ENCODE measurements at regions not wholly inside any gene's neighbourhood (a gene's known extent, or its start where the extent isn't known, plus 50 kb on each side); places are given as distances from the start of the nearest gene placed in this dataset.

DNA sequence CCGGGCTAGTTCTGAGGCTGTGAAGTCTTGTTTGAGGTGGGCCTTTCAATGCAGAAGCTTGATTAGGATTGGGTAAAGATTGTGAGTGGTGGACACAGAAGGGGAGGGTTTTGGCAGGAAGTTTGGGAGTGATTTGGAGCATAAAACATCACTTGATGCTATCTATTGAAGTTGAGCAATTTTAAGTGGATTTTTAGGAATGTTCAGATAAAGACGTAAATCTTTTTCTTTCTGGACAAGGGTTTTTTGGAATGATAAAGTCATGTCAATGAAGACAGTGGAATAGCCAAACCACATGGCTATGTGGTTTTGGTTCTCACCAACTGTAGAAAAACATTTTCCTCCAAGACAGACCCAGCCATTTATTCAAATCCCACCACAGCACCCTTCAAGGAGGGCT is 111.2 kb upstream of the SNX19 start:
- no peak for TF ChIP-seq CTCF (IDR thresholded peaks at IDR 0.05; ENCODE audit: borderline replicate concordance, control extremely low read depth, extremely low read depth, insufficient read depth, missing control alignments)
- in situ Hi-C loops (cut with MboI; ENCODE audit: low sequenced_read_pairs, unreplicated experiment): no loop called here
- DNase-seq (ENCODE audit: low spot score): no peak

DNA sequence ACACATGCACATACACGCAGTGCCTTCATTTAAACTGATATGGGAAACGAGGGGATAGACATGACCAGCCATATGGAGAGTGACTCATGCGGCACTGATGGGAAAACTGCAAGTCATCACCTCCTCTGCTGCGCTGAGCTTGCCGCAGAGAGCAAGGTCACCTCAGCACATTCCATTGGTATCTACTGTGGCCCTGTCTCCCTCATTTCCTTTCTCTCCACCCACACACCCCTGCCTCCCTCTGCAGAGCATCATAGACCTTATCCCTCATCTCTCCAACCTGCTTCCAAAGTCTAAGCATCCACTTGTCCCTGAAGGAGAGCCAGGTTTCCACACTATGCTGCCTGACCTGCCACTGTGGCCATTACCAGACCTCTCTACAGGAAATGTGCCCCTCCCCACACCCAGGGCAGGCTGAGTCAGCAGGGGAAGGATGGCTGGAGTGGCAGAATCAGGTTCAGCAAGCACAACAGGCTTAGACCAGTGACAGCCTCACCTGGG is 116.9 kb upstream of the SNX19 start:
- TF ChIP-seq CTCF (IDR thresholded peaks at IDR 0.05; ENCODE audit: borderline replicate concordance, control extremely low read depth, extremely low read depth, insufficient read depth, missing control alignments): no peak
- in situ Hi-C loops (cut with MboI; ENCODE audit: low sequenced_read_pairs, unreplicated experiment): no loop called here
- no peak for DNase-seq (ENCODE audit: low spot score)

- no peak for DNase-seq (ENCODE audit: low spot score)
- TF ChIP-seq CTCF (IDR thresholded peaks at IDR 0.05; ENCODE audit: borderline replicate concordance, control extremely low read depth, extremely low read depth, insufficient read depth, missing control alignments): no peak
- in situ Hi-C loops (cut with MboI; ENCODE audit: low sequenced_read_pairs, unreplicated experiment): no loop called here
Measured at GRCh38 chr11:131036514-131036913, 120.2 kb upstream of the SNX19 start.

DNA sequence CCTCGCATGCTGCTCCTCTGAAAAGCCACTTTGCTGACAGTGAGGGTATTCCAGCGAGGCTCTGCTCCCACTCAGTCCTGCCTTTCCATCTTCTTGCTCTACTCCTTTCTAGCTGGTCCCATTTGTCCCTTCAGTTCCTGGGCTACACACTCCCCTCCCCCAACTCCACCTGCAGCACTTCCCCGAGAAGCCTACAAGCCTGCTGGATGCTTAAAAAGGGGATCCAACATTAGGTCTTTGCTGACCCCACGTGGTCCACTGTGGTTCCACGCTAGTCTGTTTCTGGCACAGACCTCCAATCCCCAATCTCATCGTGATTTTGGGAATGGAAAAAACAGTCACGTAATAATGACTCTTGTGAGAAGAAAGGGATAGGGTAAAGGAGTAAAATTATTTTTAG is 121.6 kb upstream of the SNX19 start:
- TF ChIP-seq CTCF (IDR thresholded peaks at IDR 0.05; ENCODE audit: borderline replicate concordance, control extremely low read depth, extremely low read depth, insufficient read depth, missing control alignments): no peak
- no peak for DNase-seq (ENCODE audit: low spot score)
- in situ Hi-C loops (cut with MboI; ENCODE audit: low sequenced_read_pairs, unreplicated experiment): no loop called here

DNA sequence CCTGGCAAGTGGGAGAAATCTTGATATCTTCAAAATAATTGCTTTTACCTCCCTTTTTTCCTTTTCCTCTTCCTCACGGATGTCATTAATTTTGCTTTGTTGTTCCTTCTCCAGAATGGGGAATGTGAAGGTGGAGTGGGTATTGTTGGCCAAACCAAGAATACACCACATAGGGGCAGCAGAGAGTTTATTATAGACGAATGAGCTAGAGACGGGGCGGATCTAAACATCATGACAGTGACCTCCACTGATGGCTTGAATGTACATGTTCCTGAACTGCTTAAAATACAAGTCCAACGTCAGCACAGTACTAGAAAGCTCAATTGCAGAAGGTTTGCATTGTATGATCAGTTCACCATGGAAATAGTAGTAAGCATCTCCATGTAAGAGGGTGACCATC is 122.3 kb upstream of the SNX19 start:
- peak; percentile 38 for DNase-seq (ENCODE audit: low spot score)
- TF ChIP-seq CTCF (IDR thresholded peaks at IDR 0.05; ENCODE audit: borderline replicate concordance, control extremely low read depth, extremely low read depth, insufficient read depth, missing control alignments): peak; percentile 29
- in situ Hi-C loops (cut with MboI; ENCODE audit: low sequenced_read_pairs, unreplicated experiment): no loop called here

DNA sequence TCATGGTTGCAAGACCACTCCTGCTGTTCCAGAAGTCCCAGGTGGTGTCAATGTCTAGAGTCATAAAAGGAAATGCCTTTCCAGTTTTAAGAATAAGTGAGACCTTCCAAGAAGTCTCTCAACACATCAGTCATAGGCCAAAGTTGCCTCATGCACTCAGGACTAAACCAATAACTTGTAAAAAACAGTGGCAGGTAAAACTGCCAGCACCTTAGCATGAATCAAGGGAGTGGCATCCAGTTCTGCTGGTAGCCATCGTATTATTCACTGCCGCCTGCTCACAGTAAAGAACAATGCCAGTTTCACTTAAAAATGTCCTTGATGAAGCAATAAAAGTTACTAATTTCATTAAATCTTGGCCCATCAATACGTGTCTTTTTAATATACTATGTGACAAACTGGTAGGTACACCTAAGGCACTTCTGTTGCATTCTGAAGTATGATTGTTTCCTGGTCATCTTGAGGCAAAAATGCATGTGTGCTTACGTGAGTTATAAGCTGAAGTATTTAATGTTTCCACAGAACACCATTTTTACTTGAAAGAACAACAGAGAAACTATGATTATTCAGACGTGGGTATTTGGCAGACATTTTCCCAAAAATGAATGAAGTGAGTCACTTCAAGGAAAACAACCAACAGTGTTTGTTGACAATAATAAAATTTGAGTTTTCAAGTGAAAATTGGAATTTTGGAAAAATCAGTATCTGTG is 125.2 kb upstream of the SNX19 start:
- in situ Hi-C loops (cut with MboI; ENCODE audit: low sequenced_read_pairs, unreplicated experiment): no loop called here
- DNase-seq (ENCODE audit: low spot score): no peak
- TF ChIP-seq CTCF (IDR thresholded peaks at IDR 0.05; ENCODE audit: borderline replicate concordance, control extremely low read depth, extremely low read depth, insufficient read depth, missing control alignments): no peak

Data from GM13976 (cell line).